DLD1 (cell line): ENCODE measurements at regions not wholly inside any gene's neighbourhood (a gene's known extent, or its start where the extent isn't known, plus 50 kb on each side); places are given as distances from the start of the nearest gene placed in this dataset.
"Not testable (repeated sequence)": the region's sequence is repeated elsewhere in the genome, so short reads cannot be mapped to it uniquely, and the experiment has no call there.

Source experiments
- in situ Hi-C: cut with HindIII; loops from 2 replicates; pipeline ENCODE4 v1.10.0; 2017; ENCODE audit warnings: low sequenced_read_pairs

- in situ Hi-C loops = no loop called here
Observed at GRCh38 chr22:23466351-23466750, 113.7 kb downstream of the IGLL1 start.

GRCh38 chr22:23464796-23465195 is 115.3 kb downstream of the IGLL1 start:
- in situ Hi-C loops = not testable (repeated sequence)

GRCh38 chr22:23460517-23461031 is 119.5 kb downstream of the IGLL1 start:
- in situ Hi-C loops = not testable (repeated sequence)

- in situ Hi-C loops = not testable (repeated sequence)
Observed at GRCh38 chr22:23459645-23460516, 120.2 kb downstream of the IGLL1 start.

- in situ Hi-C loops = no loop called here
Observed at GRCh38 chr22:23458663-23459541, 121.2 kb downstream of the IGLL1 start.

- in situ Hi-C loops = no loop called here
Observed at GRCh38 chr22:23457380-23457985, 122.6 kb downstream of the IGLL1 start.

- in situ Hi-C loops = not testable (repeated sequence)
Observed at GRCh38 chr22:23456666-23457379, 123.3 kb downstream of the IGLL1 start.

- in situ Hi-C loops = not testable (repeated sequence)
Observed at GRCh38 chr22:23454345-23454744, 125.7 kb downstream of the IGLL1 start.

GRCh38 chr22:23453277-23453676 is 126.8 kb downstream of the IGLL1 start:
- in situ Hi-C loops = no loop called here

- in situ Hi-C loops = no loop called here
Observed at GRCh38 chr22:23452231-23453010, 127.7 kb downstream of the IGLL1 start.

GRCh38 chr22:23451452-23452230 is 128.4 kb downstream of the IGLL1 start:
- in situ Hi-C loops = not testable (repeated sequence)

- in situ Hi-C loops = not testable (repeated sequence)
Observed at GRCh38 chr22:23450821-23451220, 129.3 kb downstream of the IGLL1 start.

- in situ Hi-C loops = no loop called here
Observed at GRCh38 chr22:23450434-23450795, 129.7 kb downstream of the IGLL1 start.

GRCh38 chr22:23449748-23450433 is 130.2 kb downstream of the IGLL1 start:
- in situ Hi-C loops = not testable (repeated sequence)

GRCh38 chr22:23448499-23449288 is 131.4 kb downstream of the IGLL1 start:
- in situ Hi-C loops = not testable (repeated sequence)

GRCh38 chr22:23446796-23447350 is 133.2 kb downstream of the IGLL1 start:
- in situ Hi-C loops = no loop called here

GRCh38 chr22:23446194-23446593 is 133.9 kb downstream of the IGLL1 start:
- in situ Hi-C loops = not testable (repeated sequence)
